WTC11 (cell line): ENCODE measurements at regions not wholly inside any gene's neighbourhood (a gene's known extent, or its start where the extent isn't known, plus 50 kb on each side); places are given as distances from the start of the nearest gene placed in this dataset.

ENCODE experiments used
- ATAC-seq: fragments of 200-7000 bp; cut with Tn5 transposase; 2 replicates; pipeline ENCODE4 v1.10.0; 2021; ENCODE audit warnings: mild to moderate bottlenecking, moderate library complexity
- CTCF ChIA-PET: fragments of 300-600 bp; sonication (Branson Sonifier 250); formaldehyde crosslinking; loops from one replicate; lab custom pipeline; 2021; ENCODE audit warnings: antibody characterized with exemption; lab: Charles Lee
- POLR2A ChIA-PET: fragments of 350-600 bp; sonication (Branson Sonifier 250); formaldehyde crosslinking; loops from one replicate; lab custom pipeline; 2021; ENCODE audit warnings: antibody characterized with exemption; lab: Charles Lee
- DNase-seq: peaks from one replicate; pipeline ENCODE4 v3.0.0; 2021; ENCODE audit warnings: low spot score
- H3K27ac Mint-ChIP-seq: 2 replicates; pipeline ENCODE4 v1.8.0; 2021; ENCODE audit warnings: mixed read lengths
- H3K27me3 Mint-ChIP-seq: 2 replicates; pipeline ENCODE4 v1.8.0; 2021; ENCODE audit warnings: low read depth, mild to moderate bottlenecking, moderate library complexity, mixed read lengths
- H3K36me3 Mint-ChIP-seq: 2 replicates; pipeline ENCODE4 v1.8.0; 2021; ENCODE audit warnings: mixed read lengths
- H3K4me1 Mint-ChIP-seq: 2 replicates; pipeline ENCODE4 v1.8.0; 2022; ENCODE audit warnings: mixed read lengths
- H3K4me3 Mint-ChIP-seq: 2 replicates; pipeline ENCODE4 v1.8.0; 2021; ENCODE audit warnings: mild to moderate bottlenecking, moderate library complexity, mixed read lengths
- H3K9me3 Mint-ChIP-seq: 2 replicates; pipeline ENCODE4 v1.8.0; 2021; ENCODE audit warnings: mixed read lengths
- ATF2 ChIP-seq: sonication (generic); formaldehyde crosslinking; IDR thresholded peaks from 2 replicates; pipeline ENCODE4 v1.8.1; 2022; ENCODE audit warnings: low read depth, missing genetic modification reagents, borderline replicate concordance
- CREM ChIP-seq: sonication (generic); formaldehyde crosslinking; IDR thresholded peaks from 2 replicates; pipeline ENCODE4 v1.8.1; 2022; ENCODE audit warnings: mild to moderate bottlenecking, missing genetic modification reagents, moderate library complexity
- FOXK1 ChIP-seq: sonication (generic); formaldehyde crosslinking; IDR thresholded peaks from 2 replicates; pipeline ENCODE4 v1.8.0; 2022; ENCODE audit warnings: mild to moderate bottlenecking, moderate library complexity, missing genetic modification reagents
- GRHL2 ChIP-seq: fragments of 250-450 bp; sonication (Bioruptor Pico); IDR thresholded peaks from 2 replicates; pipeline ENCODE4 v1.8.0; 2022; ENCODE audit warnings: mild to moderate bottlenecking, moderate library complexity; ENCODE audit not compliant: insufficient replicate concordance, severe bottlenecking
- GTF2I ChIP-seq: fragments of 250-450 bp; sonication (Bioruptor Pico); conservative IDR thresholded peaks from 2 replicates; pipeline ENCODE4 v1.4.0; 2021; ENCODE audit warnings: mild to moderate bottlenecking
- NFE2L1 ChIP-seq: sonication (generic); formaldehyde crosslinking; IDR thresholded peaks from 2 replicates; pipeline ENCODE4 v1.8.1; 2023; ENCODE audit warnings: missing genetic modification reagents
- NR3C1 ChIP-seq: sonication (generic); formaldehyde crosslinking; conservative IDR thresholded peaks from 2 replicates; pipeline ENCODE4 v1.8.1; 2023; ENCODE audit warnings: low read depth, mild to moderate bottlenecking, missing genetic modification reagents
- RELA ChIP-seq: sonication (generic); formaldehyde crosslinking; IDR thresholded peaks from 2 replicates; pipeline ENCODE4 v1.8.1; 2022; ENCODE audit warnings: missing genetic modification reagents, mild to moderate bottlenecking, borderline replicate concordance
- SMAD3 ChIP-seq: sonication (generic); formaldehyde crosslinking; IDR thresholded peaks from 2 replicates; pipeline ENCODE4 v1.8.0; 2022; ENCODE audit warnings: missing genetic modification reagents, mild to moderate bottlenecking, borderline replicate concordance
- SMAD4 ChIP-seq: sonication (generic); formaldehyde crosslinking; IDR thresholded peaks from 2 replicates; pipeline ENCODE4 v1.8.0; 2022; ENCODE audit warnings: mild to moderate bottlenecking, missing genetic modification reagents
- USF1 ChIP-seq: sonication (generic); formaldehyde crosslinking; IDR thresholded peaks from 2 replicates; pipeline ENCODE4 v1.8.0; 2022; ENCODE audit warnings: mild to moderate bottlenecking, missing genetic modification reagents
- ZNF138 ChIP-seq: sonication (generic); formaldehyde crosslinking; conservative IDR thresholded peaks from 2 replicates; pipeline ENCODE4 v1.8.1; 2022; ENCODE audit warnings: mild to moderate bottlenecking, moderate library complexity, missing genetic modification reagents
- ZNF219 ChIP-seq: sonication (generic); formaldehyde crosslinking; IDR thresholded peaks from 2 replicates; pipeline ENCODE4 v1.8.0; 2023; ENCODE audit warnings: missing genetic modification reagents, mild to moderate bottlenecking, borderline replicate concordance
- ZNF263 ChIP-seq: sonication (generic); formaldehyde crosslinking; IDR thresholded peaks from 2 replicates; pipeline ENCODE4 v1.8.1; 2022; ENCODE audit warnings: low read depth, mild to moderate bottlenecking, moderate library complexity, missing genetic modification reagents
- ZSCAN18 ChIP-seq: fragments of 250-450 bp; sonication (Bioruptor Pico); IDR thresholded peaks from 2 replicates; pipeline ENCODE4 v2.1.2; 2022; ENCODE audit warnings: mild to moderate bottlenecking, moderate library complexity
- TF ChIP-seq, protein P1 (sequence below): sonication (generic); formaldehyde crosslinking; conservative IDR thresholded peaks from 2 replicates; pipeline ENCODE4 v1.8.1; 2022; ENCODE audit warnings: mild to moderate bottlenecking, missing genetic modification reagents
- TF ChIP-seq, protein P2 (sequence below): sonication (generic); formaldehyde crosslinking; IDR thresholded peaks from 2 replicates; pipeline ENCODE4 v1.8.1; 2023; ENCODE audit warnings: mild to moderate bottlenecking, missing genetic modification reagents, borderline replicate concordance
- TF ChIP-seq, protein P3 (sequence below): fragments of 250-450 bp; sonication (Bioruptor Pico); IDR thresholded peaks from 2 replicates; pipeline ENCODE4 v1.8.0; 2021; ENCODE audit warnings: mild to moderate bottlenecking
- TF ChIP-seq, protein P4 (sequence below): sonication (generic); formaldehyde crosslinking; IDR thresholded peaks from 2 replicates; pipeline ENCODE4 v1.8.1; 2022; ENCODE audit warnings: mild to moderate bottlenecking, missing genetic modification reagents, moderate library complexity, borderline replicate concordance

- CTCF ChIA-PET = no interaction called here
- H3K4me1 Mint-ChIP-seq = peaks cover 22% of the 10 kb centered on the region
- POLR2A ChIA-PET = no interaction called here
- TF ChIP-seq RELA (no peak), ZNF263 (CRISPR knock-in tag) (no peak), SMAD3 (CRISPR knock-in tag) (no peak), ZNF219 (CRISPR knock-in tag) (no peak), ZSCAN18 (CRISPR knock-in tag) (no peak), SMAD4 (no peak), GTF2I (CRISPR knock-in tag) (no peak)
- H3K27me3 Mint-ChIP-seq = no peaks in the 10 kb centered on the region
- no peaks in the 10 kb centered on the region for H3K9me3 Mint-ChIP-seq
- DNase-seq (no peak), ATAC-seq (no peak)
- H3K27ac Mint-ChIP-seq = no peak overlapping the region
- no peak overlapping the region for H3K4me3 Mint-ChIP-seq
- no peaks in the 10 kb centered on the region for H3K36me3 Mint-ChIP-seq
Observed at GRCh38 chr15:37360724-37361123, 260.4 kb upstream of the MEIS2 start.

GRCh38 chr15:37361621-37362020 is 261.3 kb upstream of the MEIS2 start:
- TF ChIP-seq FOXK1 (no peak), GTF2I (CRISPR knock-in tag) (no peak)
- ATAC-seq (no peak), DNase-seq (no peak)
- H3K36me3 Mint-ChIP-seq = no peaks in the 10 kb centered on the region
- H3K27ac Mint-ChIP-seq = no peak overlapping the region
- H3K4me3 Mint-ChIP-seq = no peak overlapping the region
- ChIA-PET CTCF (interaction anchor here (0.5 kb wide), 1 partner anchor 233 kb away, joined by 3 read pairs; no protein-coding TSS in a partner anchor), POLR2A (no interaction called here)
- no peaks in the 10 kb centered on the region for H3K9me3 Mint-ChIP-seq
- no peaks in the 10 kb centered on the region for H3K27me3 Mint-ChIP-seq
- peaks cover 22% of the 10 kb centered on the region for H3K4me1 Mint-ChIP-seq

DNA sequence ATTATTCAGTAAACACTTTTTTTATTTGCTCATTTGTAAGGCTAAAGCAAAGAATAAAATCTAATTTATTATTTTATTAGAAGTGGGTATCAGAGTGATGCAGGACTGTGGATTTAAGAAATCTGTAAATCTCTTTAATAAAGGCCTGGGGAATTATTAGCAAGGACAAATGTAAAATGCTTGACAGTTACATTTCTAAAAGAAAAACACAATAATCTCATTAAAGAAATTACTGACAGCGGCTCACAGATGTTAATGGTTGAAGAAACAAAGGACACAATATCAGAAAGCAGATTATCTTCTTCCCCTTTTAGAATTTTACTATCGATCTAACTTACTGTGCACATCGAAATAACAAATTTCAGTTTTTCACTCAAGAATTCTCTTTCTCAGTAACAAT is 262.1 kb upstream of the MEIS2 start:
- Mint-ChIP-seq H3K4me3 (no peak overlapping the region), H3K36me3 (no peaks in the 10 kb centered on the region), H3K27me3 (no peaks in the 10 kb centered on the region), H3K4me1 (peaks cover 22% of the 10 kb centered on the region), H3K27ac (no peak overlapping the region), H3K9me3 (no peaks in the 10 kb centered on the region)
- POLR2A ChIA-PET = no interaction called here
- ATAC-seq = no peak
- CTCF ChIA-PET = no interaction called here
- no peak for DNase-seq
- TF ChIP-seq RELA = no peak
- no peak for TF ChIP-seq GRHL2 (CRISPR knock-in tag)
- TF ChIP-seq, protein P1, sequence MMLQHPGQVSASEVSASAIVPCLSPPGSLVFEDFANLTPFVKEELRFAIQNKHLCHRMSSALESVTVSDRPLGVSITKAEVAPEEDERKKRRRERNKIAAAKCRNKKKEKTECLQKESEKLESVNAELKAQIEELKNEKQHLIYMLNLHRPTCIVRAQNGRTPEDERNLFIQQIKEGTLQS = no peak
- TF ChIP-seq ATF2 (CRISPR knock-in tag) = no peak
- TF ChIP-seq SMAD4 = no peak
- TF ChIP-seq, protein P2, sequence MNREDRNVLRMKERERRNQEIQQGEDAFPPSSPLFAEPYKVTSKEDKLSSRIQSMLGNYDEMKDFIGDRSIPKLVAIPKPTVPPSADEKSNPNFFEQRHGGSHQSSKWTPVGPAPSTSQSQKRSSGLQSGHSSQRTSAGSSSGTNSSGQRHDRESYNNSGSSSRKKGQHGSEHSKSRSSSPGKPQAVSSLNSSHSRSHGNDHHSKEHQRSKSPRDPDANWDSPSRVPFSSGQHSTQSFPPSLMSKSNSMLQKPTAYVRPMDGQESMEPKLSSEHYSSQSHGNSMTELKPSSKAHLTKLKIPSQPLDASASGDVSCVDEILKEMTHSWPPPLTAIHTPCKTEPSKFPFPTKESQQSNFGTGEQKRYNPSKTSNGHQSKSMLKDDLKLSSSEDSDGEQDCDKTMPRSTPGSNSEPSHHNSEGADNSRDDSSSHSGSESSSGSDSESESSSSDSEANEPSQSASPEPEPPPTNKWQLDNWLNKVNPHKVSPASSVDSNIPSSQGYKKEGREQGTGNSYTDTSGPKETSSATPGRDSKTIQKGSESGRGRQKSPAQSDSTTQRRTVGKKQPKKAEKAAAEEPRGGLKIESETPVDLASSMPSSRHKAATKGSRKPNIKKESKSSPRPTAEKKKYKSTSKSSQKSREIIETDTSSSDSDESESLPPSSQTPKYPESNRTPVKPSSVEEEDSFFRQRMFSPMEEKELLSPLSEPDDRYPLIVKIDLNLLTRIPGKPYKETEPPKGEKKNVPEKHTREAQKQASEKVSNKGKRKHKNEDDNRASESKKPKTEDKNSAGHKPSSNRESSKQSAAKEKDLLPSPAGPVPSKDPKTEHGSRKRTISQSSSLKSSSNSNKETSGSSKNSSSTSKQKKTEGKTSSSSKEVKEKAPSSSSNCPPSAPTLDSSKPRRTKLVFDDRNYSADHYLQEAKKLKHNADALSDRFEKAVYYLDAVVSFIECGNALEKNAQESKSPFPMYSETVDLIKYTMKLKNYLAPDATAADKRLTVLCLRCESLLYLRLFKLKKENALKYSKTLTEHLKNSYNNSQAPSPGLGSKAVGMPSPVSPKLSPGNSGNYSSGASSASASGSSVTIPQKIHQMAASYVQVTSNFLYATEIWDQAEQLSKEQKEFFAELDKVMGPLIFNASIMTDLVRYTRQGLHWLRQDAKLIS = no peak
- TF ChIP-seq, protein P3, sequence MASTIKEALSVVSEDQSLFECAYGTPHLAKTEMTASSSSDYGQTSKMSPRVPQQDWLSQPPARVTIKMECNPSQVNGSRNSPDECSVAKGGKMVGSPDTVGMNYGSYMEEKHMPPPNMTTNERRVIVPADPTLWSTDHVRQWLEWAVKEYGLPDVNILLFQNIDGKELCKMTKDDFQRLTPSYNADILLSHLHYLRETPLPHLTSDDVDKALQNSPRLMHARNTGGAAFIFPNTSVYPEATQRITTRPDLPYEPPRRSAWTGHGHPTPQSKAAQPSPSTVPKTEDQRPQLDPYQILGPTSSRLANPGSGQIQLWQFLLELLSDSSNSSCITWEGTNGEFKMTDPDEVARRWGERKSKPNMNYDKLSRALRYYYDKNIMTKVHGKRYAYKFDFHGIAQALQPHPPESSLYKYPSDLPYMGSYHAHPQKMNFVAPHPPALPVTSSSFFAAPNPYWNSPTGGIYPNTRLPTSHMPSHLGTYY (CRISPR knock-in tag) = no peak
- TF ChIP-seq GTF2I (CRISPR knock-in tag) = no peak
- TF ChIP-seq ZNF138 = no peak
- no peak for TF ChIP-seq CREM (CRISPR knock-in tag)
- TF ChIP-seq NFE2L1 (CRISPR knock-in tag) = no peak
- TF ChIP-seq, protein P4, sequence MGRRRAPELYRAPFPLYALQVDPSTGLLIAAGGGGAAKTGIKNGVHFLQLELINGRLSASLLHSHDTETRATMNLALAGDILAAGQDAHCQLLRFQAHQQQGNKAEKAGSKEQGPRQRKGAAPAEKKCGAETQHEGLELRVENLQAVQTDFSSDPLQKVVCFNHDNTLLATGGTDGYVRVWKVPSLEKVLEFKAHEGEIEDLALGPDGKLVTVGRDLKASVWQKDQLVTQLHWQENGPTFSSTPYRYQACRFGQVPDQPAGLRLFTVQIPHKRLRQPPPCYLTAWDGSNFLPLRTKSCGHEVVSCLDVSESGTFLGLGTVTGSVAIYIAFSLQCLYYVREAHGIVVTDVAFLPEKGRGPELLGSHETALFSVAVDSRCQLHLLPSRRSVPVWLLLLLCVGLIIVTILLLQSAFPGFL (CRISPR knock-in tag) = no peak
- no peak for TF ChIP-seq USF1 (CRISPR knock-in tag)
- TF ChIP-seq NR3C1 (CRISPR knock-in tag) = no peak
